ENCODE measurements at regions not wholly inside any gene's neighbourhood (a gene's known extent, or its start where the extent isn't known, plus 50 kb on each side); places are given as distances from the start of the nearest gene placed in this dataset.

- no peak overlapping the region for H3K4me3 ChIP-seq (ENCODE audit: low read depth, low read length)
- no peak for TF ChIP-seq CTCF (conservative IDR thresholded peaks at IDR 0.05; ENCODE audit: low read depth, low read length)
- no peak for DNase-seq (ENCODE audit: low read depth)
Observed at GRCh38 chr10:78688230-78688900, 380.4 kb upstream of the ZMIZ1 start.

GRCh38 chr10:78688901-78689583, 379.7 kb upstream of the ZMIZ1 start:
- no peak for TF ChIP-seq CTCF (conservative IDR thresholded peaks at IDR 0.05; ENCODE audit: low read depth, low read length)
- DNase-seq (ENCODE audit: low read depth), result no peak

GRCh38 chr10:78689584-78689935, 379.2 kb upstream of the ZMIZ1 start:
- no peak for TF ChIP-seq CTCF (conservative IDR thresholded peaks at IDR 0.05; ENCODE audit: low read depth, low read length)
- no peak for DNase-seq (ENCODE audit: low read depth)
- H3K4me3 ChIP-seq (ENCODE audit: low read depth, low read length), result no peak overlapping the region

More at GRCh38 chr10:78688901-78689583, 379.7 kb upstream of the ZMIZ1 start:
- no peak overlapping the region for H3K4me3 ChIP-seq (ENCODE audit: low read depth, low read length)

- H3K4me3 ChIP-seq (ENCODE audit: low read depth, low read length), result no peak overlapping the region
Observed at GRCh38 chr10:78690354-78691111, 378.2 kb upstream of the ZMIZ1 start.

GRCh38 chr10:78691301-78692030, 377.3 kb upstream of the ZMIZ1 start:
- H3K4me3 ChIP-seq (ENCODE audit: low read depth, low read length), result no peak overlapping the region
- TF ChIP-seq CTCF (conservative IDR thresholded peaks at IDR 0.05; ENCODE audit: low read depth, low read length), result no peak
- DNase-seq (ENCODE audit: low read depth), result no peak

More at GRCh38 chr10:78690354-78691111, 378.2 kb upstream of the ZMIZ1 start:
- no peak for TF ChIP-seq CTCF (conservative IDR thresholded peaks at IDR 0.05; ENCODE audit: low read depth, low read length)
- no peak for DNase-seq (ENCODE audit: low read depth)

GRCh38 chr10:78692071-78692470, 376.7 kb upstream of the ZMIZ1 start:
- DNase-seq (ENCODE audit: low read depth), result no peak
- TF ChIP-seq CTCF (conservative IDR thresholded peaks at IDR 0.05; ENCODE audit: low read depth, low read length), result no peak
- H3K4me3 ChIP-seq (ENCODE audit: low read depth, low read length), result no peak overlapping the region

All from epithelial cell of proximal tubule (primary cell).